IMR-90 (cell line): ENCODE measurements at regions not wholly inside any gene's neighbourhood (a gene's known extent, or its start where the extent isn't known, plus 50 kb on each side); places are given as distances from the start of the nearest gene placed in this dataset.

Experiments
- ATAC-seq: fragments of 200-7000 bp; cut with Tn5 transposase; 2 replicates; pipeline ENCODE4 v1.9.1; 2020; ENCODE audit warnings: low read depth, mild to moderate bottlenecking, moderate library complexity
- BruUV-seq: library from RNA; stranded (reverse); fragments of 400-500 nt; replicated peaks from 2 replicates; lab custom pipeline; 2021; lab: Mats Ljungman, UMichigan
- CTCF ChIA-PET: fragments of 300-600 bp; formaldehyde crosslinking; extraction: SDS; loops from one replicate; lab custom pipeline; 2021; ENCODE audit warnings: antibody characterized with exemption; lab: Yijun Ruan, JAX
- POLR2A ChIA-PET: fragments of 300-600 bp; sonication (Branson Sonifier 250); formaldehyde crosslinking; loops from one replicate; lab custom pipeline; 2022; ENCODE audit warnings: antibody characterized with exemption; ENCODE audit not compliant: unreplicated experiment; lab: Charles Lee
- DNase-seq: peaks from one replicate; pipeline ENCODE4 v3.0.0; 2013
- H2AFZ ChIP-seq: replicated peaks from 2 replicates; pipeline ENCODE3; 2013; ENCODE audit warnings: low read length, mild to moderate bottlenecking; ENCODE audit not compliant: poor library complexity
- H2AK5ac ChIP-seq: 2 replicates; pipeline ENCODE4 v1.6.1; 2013; ENCODE audit warnings: low read depth, low read length, inconsistent platforms
- H2AK9ac ChIP-seq: replicated peaks from 2 replicates; pipeline ENCODE3; 2013; ENCODE audit warnings: mild to moderate bottlenecking, low read depth, low read length, moderate library complexity; ENCODE audit not compliant: poor library complexity
- H2BK120ac ChIP-seq: 2 replicates; pipeline ENCODE4 v1.6.1; 2013; ENCODE audit warnings: low read depth, low read length, inconsistent platforms
- H2BK15ac ChIP-seq: 3 replicates; pipeline ENCODE4 v1.6.1; 2013; ENCODE audit warnings: low read depth, low read length, inconsistent platforms
- H2BK20ac ChIP-seq: 2 replicates; pipeline ENCODE4 v1.6.1; 2013; ENCODE audit warnings: low read depth, mild to moderate bottlenecking, inconsistent platforms, low read length, moderate library complexity
- H2BK5ac ChIP-seq: 2 replicates; pipeline ENCODE4 v1.6.1; 2013; ENCODE audit warnings: mild to moderate bottlenecking, low read depth, low read length, inconsistent platforms; ENCODE audit not compliant: poor library complexity, severe bottlenecking
- H3K14ac ChIP-seq: replicated peaks from 2 replicates; pipeline ENCODE4 v1.6.1; 2013; ENCODE audit warnings: low read depth, low read length, inconsistent platforms
- H3K18ac ChIP-seq: 2 replicates; pipeline ENCODE4 v1.6.1; 2013; ENCODE audit warnings: low read depth, low read length, control low read depth
- H3K23ac ChIP-seq: 2 replicates; pipeline ENCODE4 v1.6.1; 2013; ENCODE audit warnings: low read depth, low read length, inconsistent platforms
- H3K27ac ChIP-seq: 2 replicates; pipeline ENCODE4 v1.5.1; 2013; ENCODE audit warnings: mild to moderate bottlenecking, control low read depth, low read length; ENCODE audit not compliant: insufficient read depth
- H3K27me3 ChIP-seq: 2 replicates; pipeline ENCODE4 v1.6.1; 2013; ENCODE audit warnings: low read length; ENCODE audit not compliant: control insufficient read depth, insufficient read depth
- H3K36me3 ChIP-seq: 2 replicates; pipeline ENCODE4 v1.6.1; 2013; ENCODE audit warnings: low read length, mixed read lengths; ENCODE audit not compliant: control insufficient read depth, insufficient read depth
- H3K4ac ChIP-seq: 2 replicates; pipeline ENCODE4 v1.6.1; 2013; ENCODE audit warnings: low read depth, low read length, inconsistent platforms
- H3K4me1 ChIP-seq: 2 replicates; pipeline ENCODE4 v1.6.1; 2013; ENCODE audit warnings: low read length, mixed read lengths; ENCODE audit not compliant: control insufficient read depth, insufficient read depth
- H3K4me2 ChIP-seq: 2 replicates; pipeline ENCODE4 v1.6.1; 2013; ENCODE audit warnings: low read depth, mild to moderate bottlenecking, control low read depth, low read length, moderate library complexity
- H3K4me3 ChIP-seq: 2 replicates; pipeline ENCODE4 v1.5.1; 2013; ENCODE audit warnings: low read depth, mild to moderate bottlenecking, control low read depth, low read length, moderate library complexity; ENCODE audit not compliant: insufficient read depth
- H3K56ac ChIP-seq: 2 replicates; pipeline ENCODE4 v1.6.1; 2013; ENCODE audit warnings: low read length, inconsistent platforms; ENCODE audit not compliant: insufficient read depth; ENCODE audit errors: extremely low read depth
- H3K79me1 ChIP-seq, 2 experiments: 2 replicates each; pipeline ENCODE4 v1.6.1; 2013; ENCODE audit warnings: low read length in 2 of 2, inconsistent platforms in 1 of 2, low read depth in 1 of 2
- H3K9ac ChIP-seq: 2 replicates; pipeline ENCODE4 v1.6.1; 2013; ENCODE audit warnings: low read depth, low read length, control low read depth
- H3K9me1 ChIP-seq: 2 replicates; pipeline ENCODE4 v1.6.1; 2013; ENCODE audit warnings: low read length, inconsistent platforms; ENCODE audit not compliant: insufficient read depth
- H3K9me3 ChIP-seq: 2 replicates; pipeline ENCODE4 v1.6.1; 2013; ENCODE audit warnings: low read length; ENCODE audit not compliant: control insufficient read depth, insufficient read depth
- H4K20me1 ChIP-seq: 2 replicates; pipeline ENCODE4 v1.6.1; 2013; ENCODE audit warnings: low read length, inconsistent platforms; ENCODE audit not compliant: insufficient read depth
- H4K5ac ChIP-seq: 2 replicates; pipeline ENCODE4 v1.6.1; 2013; ENCODE audit warnings: mild to moderate bottlenecking, low read depth, low read length, control low read depth
- H4K8ac ChIP-seq, 2 experiments: 2 replicates each; pipeline ENCODE4 v1.6.1; 2013; ENCODE audit warnings: low read depth in 2 of 2, low read length in 2 of 2, control low read depth in 1 of 2, inconsistent platforms in 1 of 2
- H4K91ac ChIP-seq: 2 replicates; pipeline ENCODE4 v1.6.1; 2013; ENCODE audit warnings: low read depth, low read length, inconsistent platforms; ENCODE audit not compliant: insufficient read depth
- BHLHE40 ChIP-seq: fragments of 150-350 bp; IDR thresholded peaks from 2 replicates; pipeline ENCODE4 v1.6.1; 2016; ENCODE audit warnings: mild to moderate bottlenecking, low read depth, low read length
- CHD1 ChIP-seq: IDR thresholded peaks from 2 replicates; pipeline ENCODE4 v1.6.1; 2012; ENCODE audit warnings: low read depth, low read length, improper control_type of control experiment
- FOS ChIP-seq: fragments of 150-350 bp; IDR thresholded peaks from 2 replicates; pipeline ENCODE4 v1.6.1; 2016; ENCODE audit warnings: low read depth, low read length
- MAFK ChIP-seq: IDR thresholded peaks from 2 replicates; pipeline ENCODE4 v1.6.1; 2012; ENCODE audit warnings: low read depth, low read length, improper control_type of control experiment
- MAZ ChIP-seq: IDR thresholded peaks from 2 replicates; pipeline ENCODE4 v1.6.1; 2012; ENCODE audit warnings: low read depth, mild to moderate bottlenecking, low read length, improper control_type of control experiment, moderate library complexity, borderline replicate concordance
- MXI1 ChIP-seq: IDR thresholded peaks from 2 replicates; pipeline ENCODE4 v1.6.1; 2012; ENCODE audit warnings: low read depth, mild to moderate bottlenecking, low read length, moderate library complexity, borderline replicate concordance
- NFE2L2 ChIP-seq: fragments of 150-350 bp; IDR thresholded peaks from 2 replicates; pipeline ENCODE4 v1.6.1; 2016; ENCODE audit warnings: low read depth, mild to moderate bottlenecking, low read length
- POLR2A ChIP-seq: IDR thresholded peaks from 2 replicates; pipeline ENCODE4 v1.6.1; 2012; ENCODE audit warnings: mild to moderate bottlenecking, low read depth, low read length
- RAD21 ChIP-seq: IDR thresholded peaks from 2 replicates; pipeline ENCODE4 v1.6.1; 2012; ENCODE audit warnings: low read length, improper control_type of control experiment
- RCOR1 ChIP-seq: IDR thresholded peaks from 2 replicates; pipeline ENCODE4 v1.6.1; 2012; ENCODE audit warnings: mild to moderate bottlenecking, low read length, improper control_type of control experiment; ENCODE audit not compliant: insufficient replicate concordance
- RFX5 ChIP-seq: IDR thresholded peaks from 2 replicates; pipeline ENCODE4 v1.8.0; 2012; ENCODE audit warnings: low read depth, mild to moderate bottlenecking, low read length, moderate library complexity
- SMC3 ChIP-seq: fragments of 150-350 bp; IDR thresholded peaks from 2 replicates; pipeline ENCODE4 v1.6.1; 2016; ENCODE audit warnings: low read depth, mild to moderate bottlenecking, antibody characterized with exemption, low read length, moderate library complexity
- WGBS, 2 experiments: methylation state at CpG; one replicate each; pipeline versions ENCODE4 v1.1.5 to v1.1.7; 2013; ENCODE audit warnings: missing lambda C conversion rate in 2 of 2; ENCODE audit not compliant: insufficient read length in 1 of 2; ENCODE audit errors: extremely low coverage in 2 of 2; 5-methylcytosine and 5-hydroxymethylcytosine counted together
- dilution Hi-C: fragments of 300-500 bp; cut with HindIII; formaldehyde crosslinking; loops from one replicate; pipeline ENCODE4 v1.14.3; 2018; ENCODE audit warnings: low sequenced_read_pairs; ENCODE audit not compliant: unreplicated experiment
- in situ Hi-C: fragments of 300-500 bp; cut with MboI; formaldehyde crosslinking; loops from 3 replicates; pipeline ENCODE4 v1.14.3; 2019; ENCODE audit warnings: low sequenced_read_pairs, inconsistent platforms, mixed read lengths
- intact Hi-C: fragments of 100-400 bp; cut with micrococcal nuclease; formaldehyde crosslinking; loops from 2 replicates; pipeline ENCODE4 v1.10.0; 2022
- TF ChIP-seq, protein P1 (sequence below): conservative IDR thresholded peaks from 2 replicates; pipeline ENCODE4 v1.5.1; 2012; ENCODE audit warnings: mild to moderate bottlenecking, low read depth, low read length, improper control_type of control experiment
- TF ChIP-seq, protein P2 (sequence below): fragments of 150-350 bp; IDR thresholded peaks from 2 replicates; pipeline ENCODE4 v1.6.1; 2016; ENCODE audit warnings: low read depth, mild to moderate bottlenecking, low read length, moderate library complexity, borderline replicate concordance
- TF ChIP-seq, protein P3 (sequence below): fragments of 150-350 bp; IDR thresholded peaks from 2 replicates; pipeline ENCODE4 v1.6.1; 2017; ENCODE audit warnings: mild to moderate bottlenecking, antibody characterized with exemption, low read length, low read depth

DNA sequence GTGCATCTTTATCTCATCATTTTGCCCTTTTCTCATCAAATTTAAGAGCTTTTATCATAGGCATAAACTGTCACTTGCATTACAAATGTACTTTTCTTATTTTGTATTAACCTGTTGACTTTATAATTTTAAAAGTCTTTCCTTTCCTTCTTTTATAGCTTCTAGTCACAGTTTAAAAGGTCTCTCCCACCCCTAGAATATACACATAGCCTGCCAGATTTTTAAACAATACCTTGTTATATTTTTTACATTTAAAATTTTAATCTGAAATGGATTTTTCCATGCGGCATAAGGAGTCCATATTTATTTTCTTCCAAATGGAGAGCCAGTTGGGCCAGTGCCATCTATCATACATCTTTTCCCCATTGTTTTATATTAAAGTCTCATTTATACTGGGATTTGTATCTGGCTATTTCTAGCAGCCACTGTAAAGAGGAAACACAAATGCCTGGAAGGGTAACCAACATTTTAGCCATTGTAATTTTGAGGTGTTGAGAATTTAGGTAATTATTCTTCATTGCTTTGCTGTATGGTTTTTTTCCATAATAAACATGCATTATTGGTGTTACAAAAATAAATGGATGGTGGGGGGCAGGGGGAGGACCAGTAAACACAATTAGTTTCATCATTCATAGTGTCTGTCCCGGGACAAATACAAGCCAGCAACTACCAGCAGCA lies 92.8 kb downstream of the CCDC71L start:
- intact Hi-C loops = no loop called here
- no peak for ATAC-seq
- H3K4ac ChIP-seq = peak overlapping the region; percentile 62
- TF ChIP-seq BHLHE40 (no peak), RCOR1 (no peak), RFX5 (no peak), NFE2L2 (no peak), MAFK (no peak), CHD1 (no peak), RAD21 (no peak), FOS (no peak), MAZ (no peak), POLR2A (no peak), SMC3 (no peak), MXI1 (no peak)
- TF ChIP-seq, protein P1, sequence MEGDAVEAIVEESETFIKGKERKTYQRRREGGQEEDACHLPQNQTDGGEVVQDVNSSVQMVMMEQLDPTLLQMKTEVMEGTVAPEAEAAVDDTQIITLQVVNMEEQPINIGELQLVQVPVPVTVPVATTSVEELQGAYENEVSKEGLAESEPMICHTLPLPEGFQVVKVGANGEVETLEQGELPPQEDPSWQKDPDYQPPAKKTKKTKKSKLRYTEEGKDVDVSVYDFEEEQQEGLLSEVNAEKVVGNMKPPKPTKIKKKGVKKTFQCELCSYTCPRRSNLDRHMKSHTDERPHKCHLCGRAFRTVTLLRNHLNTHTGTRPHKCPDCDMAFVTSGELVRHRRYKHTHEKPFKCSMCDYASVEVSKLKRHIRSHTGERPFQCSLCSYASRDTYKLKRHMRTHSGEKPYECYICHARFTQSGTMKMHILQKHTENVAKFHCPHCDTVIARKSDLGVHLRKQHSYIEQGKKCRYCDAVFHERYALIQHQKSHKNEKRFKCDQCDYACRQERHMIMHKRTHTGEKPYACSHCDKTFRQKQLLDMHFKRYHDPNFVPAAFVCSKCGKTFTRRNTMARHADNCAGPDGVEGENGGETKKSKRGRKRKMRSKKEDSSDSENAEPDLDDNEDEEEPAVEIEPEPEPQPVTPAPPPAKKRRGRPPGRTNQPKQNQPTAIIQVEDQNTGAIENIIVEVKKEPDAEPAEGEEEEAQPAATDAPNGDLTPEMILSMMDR = no peak
- TF ChIP-seq, protein P2, sequence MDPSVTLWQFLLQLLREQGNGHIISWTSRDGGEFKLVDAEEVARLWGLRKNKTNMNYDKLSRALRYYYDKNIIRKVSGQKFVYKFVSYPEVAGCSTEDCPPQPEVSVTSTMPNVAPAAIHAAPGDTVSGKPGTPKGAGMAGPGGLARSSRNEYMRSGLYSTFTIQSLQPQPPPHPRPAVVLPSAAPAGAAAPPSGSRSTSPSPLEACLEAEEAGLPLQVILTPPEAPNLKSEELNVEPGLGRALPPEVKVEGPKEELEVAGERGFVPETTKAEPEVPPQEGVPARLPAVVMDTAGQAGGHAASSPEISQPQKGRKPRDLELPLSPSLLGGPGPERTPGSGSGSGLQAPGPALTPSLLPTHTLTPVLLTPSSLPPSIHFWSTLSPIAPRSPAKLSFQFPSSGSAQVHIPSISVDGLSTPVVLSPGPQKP = no peak
- TF ChIP-seq, protein P3, sequence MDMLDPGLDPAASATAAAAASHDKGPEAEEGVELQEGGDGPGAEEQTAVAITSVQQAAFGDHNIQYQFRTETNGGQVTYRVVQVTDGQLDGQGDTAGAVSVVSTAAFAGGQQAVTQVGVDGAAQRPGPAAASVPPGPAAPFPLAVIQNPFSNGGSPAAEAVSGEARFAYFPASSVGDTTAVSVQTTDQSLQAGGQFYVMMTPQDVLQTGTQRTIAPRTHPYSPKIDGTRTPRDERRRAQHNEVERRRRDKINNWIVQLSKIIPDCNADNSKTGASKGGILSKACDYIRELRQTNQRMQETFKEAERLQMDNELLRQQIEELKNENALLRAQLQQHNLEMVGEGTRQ = no peak

More for the DNA sequence above, 92.8 kb downstream of the CCDC71L start:
- DNase-seq = no peak
- Histone ChIP-seq H2BK15ac (peak overlapping the region; percentile 40; the same call in 2 of the 3 replicates), H3K9me1 (0 out of 2 replicates have a peak, but pooled peaks cover 5% of the 10 kb centered on the region), H3K36me3 (no peaks in the 10 kb centered on the region), H3K14ac (peak overlapping the region; percentile 85), H3K27ac (peak overlapping the region; percentile 71; the same call in 1 of the 2 replicates), H3K9ac (peak overlapping the region; percentile 46; the same call in 1 of the 2 replicates), H2AK9ac (no peak overlapping the region), H2AK5ac (peak overlapping the region; percentile 52; the same call in 1 of the 2 replicates), H3K79me1 (no peaks in the 10 kb centered on the region), H2BK5ac (peak overlapping the region; percentile 63), H2AFZ (no peak overlapping the region), H4K5ac (peak overlapping the region; percentile 64), H3K4me3 (no peak overlapping the region), H4K91ac (peak overlapping the region; percentile 96), H3K27me3 (no peaks in the 10 kb centered on the region), H3K4me2 (no peak overlapping the region), H3K18ac (peak overlapping the region; percentile 56), H2BK120ac (peak overlapping the region; percentile 89), H3K4me1 (peaks cover 8% of the 10 kb centered on the region), H3K9me3 (no peaks in the 10 kb centered on the region), H3K23ac (peak overlapping the region; percentile 87; the same call in 1 of the 2 replicates), H4K20me1 (no peaks in the 10 kb centered on the region), H3K56ac (peak overlapping the region; percentile 51; the same call in 1 of the 2 replicates), H4K8ac (peak overlapping the region; percentile 71 to 80; a peak in 3 of 4 replicates), H2BK20ac (peak overlapping the region; percentile 83)
- ChIA-PET POLR2A (no interaction called here), CTCF (interaction anchor here (1.3 kb wide), 1 partner anchor 26 kb away, joined by 4 read pairs; no protein-coding TSS in a partner anchor)
- WGBS, 2 experiments = no CpG with 5 or more reads among the region's 2 CpGs
- dilution Hi-C loops (no loop called here), in situ Hi-C loops (no loop called here)
- BruUV-seq = no TSS peak
